ENCODE measurements at regions not wholly inside any gene's neighbourhood (a gene's known extent, or its start where the extent isn't known, plus 50 kb on each side); places are given as distances from the start of the nearest gene placed in this dataset.

DNA sequence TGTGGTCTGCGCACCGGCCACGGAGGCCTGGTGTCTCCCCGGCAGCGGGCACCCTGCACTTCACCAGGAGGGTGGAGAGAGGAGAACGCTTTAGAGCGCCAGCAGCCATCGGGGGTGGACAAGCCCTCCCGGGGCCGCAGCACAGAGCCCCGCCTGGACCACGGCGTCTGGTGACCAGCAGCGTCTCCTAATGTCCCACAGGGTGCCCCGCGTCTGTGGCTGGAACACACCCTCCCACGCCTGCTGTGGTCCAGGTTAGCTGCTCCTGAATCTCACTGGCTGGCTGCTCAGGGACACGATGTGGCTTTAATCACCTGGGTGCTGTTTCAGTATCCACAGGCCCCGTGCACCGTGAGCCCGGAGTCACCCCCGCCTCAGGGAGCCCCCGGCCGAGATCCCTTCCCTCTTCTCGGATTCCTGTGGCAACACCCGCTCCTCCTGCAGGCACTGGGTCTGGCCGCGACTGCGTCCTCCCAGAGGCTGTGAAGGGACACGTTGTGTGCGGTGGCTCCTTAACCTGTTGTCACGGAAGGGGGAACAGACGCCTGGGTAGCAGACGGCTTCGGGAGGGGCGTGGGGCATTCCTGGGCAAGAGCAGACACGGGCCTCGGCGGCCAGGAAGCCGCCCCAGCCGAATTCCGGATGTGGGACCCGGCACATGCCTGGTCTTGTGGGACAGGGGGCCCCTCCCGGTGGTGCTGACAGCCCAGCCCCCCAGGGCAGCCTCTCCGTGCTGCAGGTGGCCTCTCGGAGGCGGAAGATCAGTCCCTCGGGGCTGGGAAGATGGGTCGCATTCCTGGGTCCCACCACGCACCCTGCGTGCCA, 78.9 kb downstream of the FOXL3 start:
- no peak overlapping the region for H3K4me2 ChIP-seq (ENCODE audit: insufficient read depth, low read length)
- no peak overlapping the region for H3K4me3 ChIP-seq (replicated peaks in 1 of 3; ENCODE audit: insufficient read depth in 1 of 3, low read depth in 1 of 3, low read length in 3 of 3)
- H4K20me1 ChIP-seq (replicated peaks; ENCODE audit: control insufficient read depth, extremely low read depth, insufficient read depth, low read length), result no peaks in the 10 kb centered on the region
- POLR2A ChIA-PET, result no interaction called here
- H3K4me1 ChIP-seq (ENCODE audit: control insufficient read depth, extremely low read depth, insufficient read depth, low read length), result peaks cover 16% of the 10 kb centered on the region
- DNase-seq (ENCODE audit: low read depth, low spot score), result no peak
- H2AFZ ChIP-seq (ENCODE audit: low read depth, low read length), result no peak overlapping the region
- no peaks in the 10 kb centered on the region for H3K27me3 ChIP-seq (ENCODE audit: control insufficient read depth in 2 of 2, insufficient read depth in 2 of 2, low read length in 2 of 2)
- H3K9ac ChIP-seq (replicated peaks; ENCODE audit: extremely low read depth, insufficient read depth, low read length), result no peak overlapping the region
- H3K27ac ChIP-seq (ENCODE audit: insufficient read depth, low read depth, low read length), result no peak overlapping the region
- no peak for FAIRE-seq
- H3K36me3 ChIP-seq (ENCODE audit: control insufficient read depth in 2 of 2, extremely low read depth in 1 of 2, insufficient read depth in 2 of 2, low read length in 2 of 2), result no peaks in the 10 kb centered on the region
- no peaks in the 10 kb centered on the region for H3K9me1 ChIP-seq (replicated peaks; ENCODE audit: control insufficient read depth, extremely low read depth, insufficient read depth, low read length)
- BruUV-seq (replicated peaks), result no TSS peak
- intact Hi-C loops (cut with micrococcal nuclease) (no loop called here), dilution Hi-C loops (cut with MboI; ENCODE audit: extremely low pct_ligation_motif_present, low sequenced_read_pairs) (no loop called here)
- no peaks in the 10 kb centered on the region for H3K79me2 ChIP-seq (ENCODE audit: control insufficient read depth, insufficient read depth, low read length)
- CTCF ChIA-PET, result no interaction called here
- TF ChIP-seq GATA2 (IDR thresholded peaks at IDR 0.05; ENCODE audit: insufficient read depth, insufficient read length, low read depth, low read length), result no peak
- no peak for TF ChIP-seq POLR2A (IDR thresholded peaks at IDR 0.05; ENCODE audit: low read depth, low read length)
- TF ChIP-seq EZH2 (IDR thresholded peaks at IDR 0.05; ENCODE audit: borderline replicate concordance, low read depth, low read length, severe bottlenecking), result no peak
- TF ChIP-seq, protein P1, sequence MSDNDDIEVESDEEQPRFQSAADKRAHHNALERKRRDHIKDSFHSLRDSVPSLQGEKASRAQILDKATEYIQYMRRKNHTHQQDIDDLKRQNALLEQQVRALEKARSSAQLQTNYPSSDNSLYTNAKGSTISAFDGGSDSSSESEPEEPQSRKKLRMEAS (IDR thresholded peaks at IDR 0.05; ENCODE audit: insufficient read depth, insufficient read length), result no peak
- H3K9me3 ChIP-seq (replicated peaks; ENCODE audit: control insufficient read depth, insufficient read depth, low read length), result no peaks in the 10 kb centered on the region

DNA sequence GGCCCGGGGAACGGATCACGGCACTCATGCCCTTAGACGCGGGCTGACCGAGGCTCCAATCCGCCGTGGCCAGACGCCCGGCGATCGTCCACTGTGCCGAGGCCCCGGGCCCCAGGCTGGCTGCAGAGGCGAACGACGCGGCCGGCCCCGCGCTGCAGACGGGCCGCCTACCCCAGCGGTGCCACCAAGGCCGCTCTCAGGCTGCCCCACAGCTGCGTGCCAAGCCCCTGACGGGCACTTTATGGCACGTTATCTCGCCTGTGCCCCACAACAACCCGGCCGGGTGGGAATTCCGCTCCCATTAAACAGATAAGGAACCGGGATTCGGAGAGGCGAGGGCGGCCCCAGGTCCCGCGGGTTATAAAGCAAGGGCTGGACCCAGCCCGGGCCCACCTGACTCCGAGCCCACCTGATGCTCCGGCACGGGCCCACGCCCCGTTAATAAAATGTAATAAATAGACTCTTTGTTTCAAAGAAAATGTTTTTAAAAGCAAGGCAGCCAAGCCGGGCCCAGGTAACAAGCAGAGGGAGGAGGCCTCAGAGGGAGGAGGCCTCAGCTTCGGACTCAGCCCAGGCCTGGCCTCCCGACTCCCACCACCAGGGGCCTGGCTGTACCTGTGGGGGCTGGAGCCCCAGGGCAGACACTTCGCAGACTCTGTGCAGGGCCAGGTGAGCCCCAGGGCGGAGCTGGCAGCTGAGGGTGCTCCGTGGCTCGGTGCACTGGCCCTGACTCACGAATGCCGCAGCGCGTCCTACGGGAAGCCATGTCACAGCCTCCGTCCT, 79.7 kb downstream of the FOXL3 start:
- intact Hi-C loops (cut with micrococcal nuclease), result no loop called here
- H3K79me2 ChIP-seq (ENCODE audit: control insufficient read depth, insufficient read depth, low read length), result no peaks in the 10 kb centered on the region
- H3K27ac ChIP-seq (ENCODE audit: insufficient read depth, low read depth, low read length), result no peak overlapping the region
- ChIA-PET CTCF (no interaction called here), POLR2A (no interaction called here)
- no peaks in the 10 kb centered on the region for H3K9me3 ChIP-seq (replicated peaks; ENCODE audit: control insufficient read depth, insufficient read depth, low read length)
- FAIRE-seq, result no peak
- H3K9me1 ChIP-seq (replicated peaks; ENCODE audit: control insufficient read depth, extremely low read depth, insufficient read depth, low read length), result no peaks in the 10 kb centered on the region
- DNase-seq (ENCODE audit: low read depth, low spot score), result no peak
- H4K20me1 ChIP-seq (replicated peaks; ENCODE audit: control insufficient read depth, extremely low read depth, insufficient read depth, low read length), result no peaks in the 10 kb centered on the region
- H3K36me3 ChIP-seq (ENCODE audit: control insufficient read depth in 2 of 2, extremely low read depth in 1 of 2, insufficient read depth in 2 of 2, low read length in 2 of 2), result no peaks in the 10 kb centered on the region
- no peak overlapping the region for H2AFZ ChIP-seq (ENCODE audit: low read depth, low read length)
- H3K4me3 ChIP-seq (replicated peaks in 1 of 3; ENCODE audit: insufficient read depth in 1 of 3, low read depth in 1 of 3, low read length in 3 of 3), result no peak overlapping the region
- no peak overlapping the region for H3K9ac ChIP-seq (replicated peaks; ENCODE audit: extremely low read depth, insufficient read depth, low read length)
- dilution Hi-C loops (cut with MboI; ENCODE audit: extremely low pct_ligation_motif_present, low sequenced_read_pairs), result no loop called here
- BruUV-seq (replicated peaks), result no TSS peak
- H3K27me3 ChIP-seq (ENCODE audit: control insufficient read depth in 2 of 2, insufficient read depth in 2 of 2, low read length in 2 of 2), result no peaks in the 10 kb centered on the region
- TF ChIP-seq, protein P2, sequence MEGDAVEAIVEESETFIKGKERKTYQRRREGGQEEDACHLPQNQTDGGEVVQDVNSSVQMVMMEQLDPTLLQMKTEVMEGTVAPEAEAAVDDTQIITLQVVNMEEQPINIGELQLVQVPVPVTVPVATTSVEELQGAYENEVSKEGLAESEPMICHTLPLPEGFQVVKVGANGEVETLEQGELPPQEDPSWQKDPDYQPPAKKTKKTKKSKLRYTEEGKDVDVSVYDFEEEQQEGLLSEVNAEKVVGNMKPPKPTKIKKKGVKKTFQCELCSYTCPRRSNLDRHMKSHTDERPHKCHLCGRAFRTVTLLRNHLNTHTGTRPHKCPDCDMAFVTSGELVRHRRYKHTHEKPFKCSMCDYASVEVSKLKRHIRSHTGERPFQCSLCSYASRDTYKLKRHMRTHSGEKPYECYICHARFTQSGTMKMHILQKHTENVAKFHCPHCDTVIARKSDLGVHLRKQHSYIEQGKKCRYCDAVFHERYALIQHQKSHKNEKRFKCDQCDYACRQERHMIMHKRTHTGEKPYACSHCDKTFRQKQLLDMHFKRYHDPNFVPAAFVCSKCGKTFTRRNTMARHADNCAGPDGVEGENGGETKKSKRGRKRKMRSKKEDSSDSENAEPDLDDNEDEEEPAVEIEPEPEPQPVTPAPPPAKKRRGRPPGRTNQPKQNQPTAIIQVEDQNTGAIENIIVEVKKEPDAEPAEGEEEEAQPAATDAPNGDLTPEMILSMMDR (IDR thresholded peaks at IDR 0.05; ENCODE audit: extremely low read depth in 1 of 2, insufficient read depth in 1 of 2, low read depth in 1 of 2, low read length in 2 of 2), result no peak
- TF ChIP-seq, protein P1 (IDR thresholded peaks at IDR 0.05; ENCODE audit: insufficient read depth, insufficient read length), result no peak
- TF ChIP-seq EZH2 (IDR thresholded peaks at IDR 0.05; ENCODE audit: borderline replicate concordance, low read depth, low read length, severe bottlenecking) (no peak), POLR2AphosphoS5 (IDR thresholded peaks at IDR 0.05; ENCODE audit: insufficient read depth, low read depth, low read length) (no peak), MYC (IDR thresholded peaks at IDR 0.05; ENCODE audit: low read depth, low read length) (no peak), JUN (IDR thresholded peaks at IDR 0.05; ENCODE audit: borderline replicate concordance, insufficient read depth, insufficient read length, low read depth) (no peak), FOS (IDR thresholded peaks at IDR 0.05; ENCODE audit: borderline replicate concordance, insufficient read depth, low read length) (no peak), GATA2 (IDR thresholded peaks at IDR 0.05; ENCODE audit: insufficient read depth, insufficient read length, low read depth, low read length) (no peak)
- H3K4me1 ChIP-seq (ENCODE audit: control insufficient read depth, extremely low read depth, insufficient read depth, low read length), result peaks cover 16% of the 10 kb centered on the region
- no peak overlapping the region for H3K4me2 ChIP-seq (ENCODE audit: insufficient read depth, low read length)

Data from endothelial cell of umbilical vein (primary cell).